ENCODE measurements at regions not wholly inside any gene's neighbourhood (a gene's known extent, or its start where the extent isn't known, plus 50 kb on each side); places are given as distances from the start of the nearest gene placed in this dataset.
A peak's percentile ranks its signal among the peaks of the same experiment; 100 is the strongest.
"Not testable (repeated sequence)": the region's sequence is repeated elsewhere in the genome, so short reads cannot be mapped to it uniquely, and the experiment has no call there.

GRCh38 chr17:16870253-16871245 lies 101.4 kb downstream of the TNFRSF13B start:
- peak; percentile 47 for DNase-seq (ENCODE audit: low spot score)

GRCh38 chr17:16869531-16870252 lies 102.2 kb downstream of the TNFRSF13B start:
- peak; percentile 34 for DNase-seq (ENCODE audit: low spot score)

- not testable (repeated sequence) for DNase-seq (ENCODE audit: low spot score)
These were observed 103.3 kb downstream of the TNFRSF13B start for GRCh38 chr17:16868616-16869015.

GRCh38 chr17:16867545-16867944 lies 104.4 kb downstream of the TNFRSF13B start:
- DNase-seq (ENCODE audit: low spot score) = not testable (repeated sequence)

- DNase-seq (ENCODE audit: low spot score) = not testable (repeated sequence)
These were observed 105.1 kb downstream of the TNFRSF13B start for GRCh38 chr17:16866841-16867240.

- DNase-seq (ENCODE audit: low spot score) = no peak
These were observed 105.5 kb downstream of the TNFRSF13B start for GRCh38 chr17:16866436-16866835.

GRCh38 chr17:16865704-16866103 lies 106.2 kb downstream of the TNFRSF13B start:
- not testable (repeated sequence) for DNase-seq (ENCODE audit: low spot score)

- DNase-seq (ENCODE audit: low spot score) = not testable (repeated sequence)
These were observed 106.8 kb downstream of the TNFRSF13B start for GRCh38 chr17:16865077-16865613.

- DNase-seq (ENCODE audit: low spot score) = not testable (repeated sequence)
These were observed 107.3 kb downstream of the TNFRSF13B start for GRCh38 chr17:16864462-16865076.

- DNase-seq (ENCODE audit: low spot score) = not testable (repeated sequence)
These were observed 110.8 kb downstream of the TNFRSF13B start for GRCh38 chr17:16861152-16861551.

- not testable (repeated sequence) for DNase-seq (ENCODE audit: low spot score)
These were observed 111.5 kb downstream of the TNFRSF13B start for GRCh38 chr17:16860467-16860866.

- not testable (repeated sequence) for DNase-seq (ENCODE audit: low spot score)
These were observed 112.4 kb downstream of the TNFRSF13B start for GRCh38 chr17:16859515-16859914.

GRCh38 chr17:16857746-16858145 lies 114.2 kb downstream of the TNFRSF13B start:
- DNase-seq (ENCODE audit: low spot score) = not testable (repeated sequence)

- not testable (repeated sequence) for DNase-seq (ENCODE audit: low spot score)
These were observed 115.1 kb downstream of the TNFRSF13B start for GRCh38 chr17:16856846-16857245.

GRCh38 chr17:16856171-16856570 lies 115.7 kb downstream of the TNFRSF13B start:
- DNase-seq (ENCODE audit: low spot score) = not testable (repeated sequence)

- not testable (repeated sequence) for DNase-seq (ENCODE audit: low spot score)
These were observed 117.3 kb downstream of the TNFRSF13B start for GRCh38 chr17:16854636-16855035.

GRCh38 chr17:16853661-16854320 lies 118.1 kb downstream of the TNFRSF13B start:
- no peak for DNase-seq (ENCODE audit: low spot score)

GRCh38 chr17:16849861-16850260 lies 122.1 kb downstream of the TNFRSF13B start:
- DNase-seq (ENCODE audit: low spot score) = not testable (repeated sequence)

- not testable (repeated sequence) for DNase-seq (ENCODE audit: low spot score)
These were observed 122.9 kb downstream of the TNFRSF13B start for GRCh38 chr17:16848997-16849396.

- DNase-seq (ENCODE audit: low spot score) = not testable (repeated sequence)
These were observed 126.8 kb downstream of the TNFRSF13B start for GRCh38 chr17:16845098-16845497.

GRCh38 chr17:16844669-16845068 lies 127.2 kb downstream of the TNFRSF13B start:
- DNase-seq (ENCODE audit: low spot score) = peak; percentile 46

Data from ecto neural progenitor cell (in vitro differentiated cells).